HUDEP-2 (cell line): ENCODE measurements at regions not wholly inside any gene's neighbourhood (a gene's known extent, or its start where the extent isn't known, plus 50 kb on each side); places are given as distances from the start of the nearest gene placed in this dataset.

ENCODE experiments used
- DNase-seq, 76 experiments: peaks; one replicate each; lab custom pipeline; 2025; ENCODE audit not compliant: unreplicated experiment in 76 of 76; lab: John Stamatoyannopoulos, UW

- DNase-seq = no peak
These were observed 76.5 kb upstream of the ADGRF1 start for GRCh38 chr6:47118611-47119010.

- no peak for DNase-seq
These were observed 75.2 kb upstream of the ADGRF1 start for GRCh38 chr6:47117314-47117713.

- no peak for DNase-seq
These were observed 74.5 kb upstream of the ADGRF1 start for GRCh38 chr6:47116606-47117005.

GRCh38 chr6:47116086-47116485, 74.0 kb upstream of the ADGRF1 start:
- DNase-seq = no peak

GRCh38 chr6:47114460-47114859, 72.3 kb upstream of the ADGRF1 start:
- no peak for DNase-seq

GRCh38 chr6:47112317-47112716, 70.2 kb upstream of the ADGRF1 start:
- DNase-seq = no peak

GRCh38 chr6:47111685-47112084, 69.6 kb upstream of the ADGRF1 start:
- no peak for DNase-seq

GRCh38 chr6:47109281-47109680, 67.1 kb upstream of the ADGRF1 start:
- DNase-seq = no peak

- DNase-seq = no peak
These were observed 64.6 kb upstream of the ADGRF1 start for GRCh38 chr6:47106721-47107197.

- DNase-seq = no peak
These were observed 64.1 kb upstream of the ADGRF1 start for GRCh38 chr6:47106216-47106615.

- DNase-seq = no peak
These were observed 63.5 kb upstream of the ADGRF1 start for GRCh38 chr6:47105469-47106178.

GRCh38 chr6:47103931-47104330, 61.8 kb upstream of the ADGRF1 start:
- no peak for DNase-seq

- DNase-seq = no peak
These were observed 60.2 kb upstream of the ADGRF1 start for GRCh38 chr6:47102331-47102730.

GRCh38 chr6:47098570-47098993, 56.5 kb upstream of the ADGRF1 start:
- DNase-seq = no peak

- DNase-seq = peak in 45 of 76 experiments; percentile 2 to 65 (median 27)
These were observed 55.2 kb upstream of the ADGRF1 start for GRCh38 chr6:47097092-47097945.

- DNase-seq = no peak
These were observed 54.2 kb upstream of the ADGRF1 start for GRCh38 chr6:47096211-47096895.

GRCh38 chr6:47094241-47094925, 52.3 kb upstream of the ADGRF1 start:
- DNase-seq = no peak

- no peak for DNase-seq
These were observed 51.0 kb upstream of the ADGRF1 start for GRCh38 chr6:47093169-47093568.

GRCh38 chr6:47091886-47092668, 49.9 kb upstream of the ADGRF1 start:
- DNase-seq = no peak
